GM12878 (cell line): ENCODE measurements at regions not wholly inside any gene's neighbourhood (a gene's known extent, or its start where the extent isn't known, plus 50 kb on each side); places are given as distances from the start of the nearest gene placed in this dataset.

ENCODE experiments used
- ATAC-seq: fragments of 200-7000 bp; cut with Tn5 transposase; 3 replicates; pipeline ENCODE4 v1.9.1; 2020; ENCODE audit warnings: mild to moderate bottlenecking, moderate library complexity
- BruUV-seq: library from RNA; stranded (reverse); fragments of 400-500 nt; replicated peaks from 2 replicates; lab custom pipeline; 2021; lab: Mats Ljungman, UMichigan
- CTCF ChIA-PET: fragments of 300-600 bp; sonication (Branson Sonifier 250); formaldehyde crosslinking; extraction: SDS; loops from one replicate; lab custom pipeline; 2021; ENCODE audit warnings: inconsistent platforms; lab: Yijun Ruan, JAX
- POLR2A ChIA-PET: fragments of 350-600 bp; formaldehyde crosslinking; extraction: SDS; loops from one replicate; lab custom pipeline; 2021; ENCODE audit warnings: inconsistent platforms; lab: Charles Lee
- RAD21 ChIA-PET: fragments of 300-600 bp; sonication (Branson Sonifier 250); formaldehyde crosslinking; loops from one replicate; lab custom pipeline; 2023; ENCODE audit warnings: antibody characterized with exemption; ENCODE audit not compliant: unreplicated experiment; lab: Charles Lee
- SMC1A ChIA-PET: fragments of 300-600 bp; sonication (Branson Sonifier 250); formaldehyde crosslinking; loops from one replicate; lab custom pipeline; 2023; ENCODE audit not compliant: unreplicated experiment, uncharacterized antibody; lab: Charles Lee
- DNase-seq: peaks from one replicate; pipeline ENCODE4 v3.0.0-alpha.2; 2011; ENCODE audit warnings: low read depth, low spot score
- FAIRE-seq: peaks from 3 replicates; lab custom pipeline; 2011; peaks lifted over from hg19 to GRCh38; lab: Jason Lieb, UNC
- H2AFZ ChIP-seq: 2 replicates; pipeline ENCODE4 v1.6.0; 2011; ENCODE audit warnings: low read depth, low read length, control low read depth; ENCODE audit not compliant: control insufficient read depth
- H3K27ac ChIP-seq: 2 replicates; pipeline ENCODE4 v1.5.1; 2011; ENCODE audit warnings: control low read depth; ENCODE audit not compliant: control insufficient read depth, insufficient read depth
- H3K27me3 ChIP-seq, 2 experiments: replicated peaks in 1 of 2; 2 replicates each; pipeline versions ENCODE4 v1.6.0 to v1.6.1; 2011; ENCODE audit warnings: low read length in 1 of 2; ENCODE audit not compliant: control insufficient read depth in 2 of 2, insufficient read depth in 2 of 2
- H3K36me3 ChIP-seq, 2 experiments: 2 replicates each; pipeline ENCODE4 v1.5.1; 2011; ENCODE audit warnings: low read length in 1 of 2; ENCODE audit not compliant: control insufficient read depth in 2 of 2, insufficient read depth in 2 of 2
- H3K4me1 ChIP-seq: 2 replicates; pipeline ENCODE4 v1.6.1; 2011; ENCODE audit warnings: mild to moderate bottlenecking, low read length, moderate library complexity, mixed read lengths; ENCODE audit not compliant: control insufficient read depth, insufficient read depth
- H3K4me2 ChIP-seq: 2 replicates; pipeline ENCODE4 v1.6.0; 2011; ENCODE audit warnings: control low read depth; ENCODE audit not compliant: control insufficient read depth, insufficient read depth
- H3K4me3 ChIP-seq: fragments of 200-600 bp; sonication (generic); 2 replicates; pipeline ENCODE4 v1.5.1; 2016
- H3K79me2 ChIP-seq: 2 replicates; pipeline ENCODE4 v1.6.0; 2011; ENCODE audit warnings: low read length; ENCODE audit not compliant: control insufficient read depth, insufficient read depth
- H3K9ac ChIP-seq: 2 replicates; pipeline ENCODE4 v1.8.0; 2011; ENCODE audit warnings: low read length, control low read depth, mixed read lengths; ENCODE audit not compliant: control insufficient read depth, insufficient read depth
- H3K9me3 ChIP-seq: replicated peaks from 3 replicates; pipeline ENCODE4 v1.5.1; 2011; ENCODE audit warnings: mild to moderate bottlenecking, low read length; ENCODE audit not compliant: control insufficient read depth, insufficient read depth
- H4K20me1 ChIP-seq: 2 replicates; pipeline ENCODE4 v1.6.0; 2011; ENCODE audit not compliant: control insufficient read depth, insufficient read depth
- ATF7 ChIP-seq: fragments of 450-650 bp; IDR thresholded peaks from 2 replicates; pipeline ENCODE4 v1.6.1; 2016; ENCODE audit warnings: low read depth, mild to moderate bottlenecking
- CREB1 ChIP-seq: IDR thresholded peaks from 2 replicates; pipeline ENCODE4 v1.6.1; 2012; ENCODE audit warnings: low read depth, mild to moderate bottlenecking, inconsistent platforms
- CREM ChIP-seq: IDR thresholded peaks from 2 replicates; pipeline ENCODE4 v1.6.1; 2014; ENCODE audit warnings: antibody characterized with exemption, low read depth
- IRF4 ChIP-seq: IDR thresholded peaks from 2 replicates; pipeline ENCODE4 v1.6.1; 2011; ENCODE audit warnings: low read depth, low read length
- JUNB ChIP-seq: IDR thresholded peaks from 2 replicates; pipeline ENCODE4 v1.6.1; 2016; ENCODE audit warnings: antibody characterized with exemption, mild to moderate bottlenecking
- NBN ChIP-seq: fragments of 450-650 bp; IDR thresholded peaks from 2 replicates; pipeline ENCODE4 v1.6.1; 2016
- POLR2A ChIP-seq: IDR thresholded peaks from 2 replicates; pipeline ENCODE4 v1.6.1; 2011; ENCODE audit warnings: low read depth, mild to moderate bottlenecking, low read length
- RAD51 ChIP-seq: fragments of 450-650 bp; IDR thresholded peaks from 2 replicates; pipeline ENCODE4 v1.6.1; 2016; ENCODE audit warnings: moderate library complexity, mild to moderate bottlenecking, inconsistent platforms
- SREBF2 ChIP-seq: IDR thresholded peaks from 2 replicates; pipeline ENCODE4 v1.6.1; 2012; ENCODE audit warnings: mild to moderate bottlenecking, low read length
- ZBED1 ChIP-seq: IDR thresholded peaks from 2 replicates; pipeline ENCODE4 v1.6.1; 2016; ENCODE audit warnings: borderline replicate concordance
- WGBS: methylation state at CpG from one replicate; pipeline ENCODE4 v1.1.6; 2016; ENCODE audit warnings: low lambda C conversion rate; ENCODE audit not compliant: insufficient replicate concordance, insufficient coverage; ENCODE audit errors: missing lambda C conversion rate; 5-methylcytosine and 5-hydroxymethylcytosine counted together
- in situ Hi-C: fragments of 300-500 bp; cut with MboI; formaldehyde crosslinking; loops from 9 replicates; pipeline ENCODE4 v1.14.3; 2018; ENCODE audit warnings: mixed read lengths
- intact Hi-C: fragments of 100-400 bp; cut with micrococcal nuclease; formaldehyde crosslinking; loops from one replicate; pipeline ENCODE4 v1.14.2; 2022; ENCODE audit not compliant: unreplicated experiment
- TF ChIP-seq, protein P1 (sequence below): fragments of 450-650 bp; IDR thresholded peaks from 2 replicates; pipeline ENCODE4 v1.6.1; 2016; ENCODE audit warnings: mild to moderate bottlenecking
- TF ChIP-seq, protein P2 (sequence below): IDR thresholded peaks from 2 replicates; pipeline ENCODE4 v1.6.1; 2011; ENCODE audit warnings: borderline replicate concordance, low read depth, mild to moderate bottlenecking, moderate library complexity, mixed read lengths, low read length; ENCODE audit not compliant: insufficient read depth; ENCODE audit errors: extremely low read length
- TF ChIP-seq, protein P3 (sequence below): IDR thresholded peaks from 2 replicates; pipeline ENCODE4 v1.6.1; 2012; ENCODE audit warnings: low read length, inconsistent platforms
- TF ChIP-seq, protein P4 (sequence below): IDR thresholded peaks from 2 replicates; pipeline ENCODE4 v1.6.1; 2011; ENCODE audit warnings: low read depth, low read length, improper control_type of control experiment, borderline replicate concordance

DNA sequence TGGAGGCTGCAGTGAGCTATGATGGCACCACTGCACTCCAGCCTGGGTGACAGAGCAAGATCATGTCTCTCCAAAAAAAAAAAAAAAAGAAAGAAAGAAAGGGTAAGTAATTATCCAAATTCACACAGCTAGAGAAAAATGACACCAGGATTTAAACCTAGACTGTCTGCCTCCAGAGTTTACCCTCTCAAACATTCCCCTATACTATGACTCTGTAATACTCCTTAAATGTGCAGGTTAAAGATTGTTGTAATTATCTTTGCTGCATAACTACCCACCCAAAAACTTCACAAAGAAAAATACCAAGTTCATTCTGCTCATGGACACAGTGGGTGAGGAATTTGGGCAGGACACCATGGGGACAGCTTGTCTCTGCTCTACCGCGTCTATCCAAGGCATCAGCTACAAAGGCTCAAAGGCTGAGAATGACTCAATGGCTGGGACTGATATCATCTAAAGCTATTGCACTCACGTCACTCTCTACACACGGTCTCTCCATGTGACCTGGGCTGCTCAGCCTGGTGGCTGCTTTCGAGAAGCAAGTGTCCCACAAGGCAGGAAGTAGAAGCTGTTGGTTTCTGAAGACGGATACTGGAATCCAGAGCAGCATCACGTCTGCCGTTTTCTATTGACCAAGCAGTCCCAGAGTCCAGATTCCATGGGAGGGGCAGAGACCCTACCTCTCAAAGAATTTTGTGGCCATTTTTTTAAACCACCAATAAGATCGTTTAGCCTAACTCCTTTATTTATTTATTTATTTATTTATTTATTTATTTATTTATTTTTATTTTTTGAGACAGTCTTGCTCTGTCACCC, 185.7 kb upstream of the AUTS2 start:
- ChIA-PET RAD21 (interaction anchor here (0.6 kb wide), 1 partner anchor 464 kb away, joined by 3 read pairs; no protein-coding TSS in a partner anchor), CTCF (no interaction called here), POLR2A (interaction anchor here (0.6 kb wide), 1 partner anchor 1340 kb away, joined by 4 read pairs; no protein-coding TSS in a partner anchor), SMC1A (no interaction called here)
- Histone ChIP-seq H4K20me1 (no peaks in the 10 kb centered on the region), H2AFZ (no peak overlapping the region; the same call in 1 of the 2 replicates), H3K4me2 (no peak overlapping the region), H3K79me2 (no peaks in the 10 kb centered on the region), H3K9me3 (peaks cover 5% of the 10 kb centered on the region; the same call in 2 of the 3 replicates), H3K4me1 (no peaks in the 10 kb centered on the region), H3K36me3 (no peaks in the 10 kb centered on the region), H3K4me3 (no peak overlapping the region), H3K27ac (no peak overlapping the region), H3K27me3 (no peaks in the 10 kb centered on the region), H3K9ac (no peak overlapping the region)
- in situ Hi-C loops (no loop called here), intact Hi-C loops (no loop called here)
- FAIRE-seq: peak; percentile 61
- BruUV-seq: no TSS peak
- peak; percentile 99 for ATAC-seq
- DNase-seq: no peak
- 21% methylated on average over 9 of the region's 9 CpGs for WGBS
- TF ChIP-seq, protein P1, sequence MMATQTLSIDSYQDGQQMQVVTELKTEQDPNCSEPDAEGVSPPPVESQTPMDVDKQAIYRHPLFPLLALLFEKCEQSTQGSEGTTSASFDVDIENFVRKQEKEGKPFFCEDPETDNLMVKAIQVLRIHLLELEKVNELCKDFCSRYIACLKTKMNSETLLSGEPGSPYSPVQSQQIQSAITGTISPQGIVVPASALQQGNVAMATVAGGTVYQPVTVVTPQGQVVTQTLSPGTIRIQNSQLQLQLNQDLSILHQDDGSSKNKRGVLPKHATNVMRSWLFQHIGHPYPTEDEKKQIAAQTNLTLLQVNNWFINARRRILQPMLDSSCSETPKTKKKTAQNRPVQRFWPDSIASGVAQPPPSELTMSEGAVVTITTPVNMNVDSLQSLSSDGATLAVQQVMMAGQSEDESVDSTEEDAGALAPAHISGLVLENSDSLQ: 0 out of 2 replicates have a peak, but pooled peaks have one; percentile 33
- TF ChIP-seq POLR2A: no peak
- TF ChIP-seq SREBF2: no peak
- peak; percentile 15; the same call in 1 of the 2 replicates for TF ChIP-seq IRF4
- peak; percentile 46; the same call in 1 of the 2 replicates for TF ChIP-seq RAD51
- peak; percentile 63 for TF ChIP-seq ATF7
- peak; percentile 45 for TF ChIP-seq JUNB
- TF ChIP-seq CREM: peak; percentile 49
- TF ChIP-seq ZBED1: no peak
- TF ChIP-seq, protein P2, sequence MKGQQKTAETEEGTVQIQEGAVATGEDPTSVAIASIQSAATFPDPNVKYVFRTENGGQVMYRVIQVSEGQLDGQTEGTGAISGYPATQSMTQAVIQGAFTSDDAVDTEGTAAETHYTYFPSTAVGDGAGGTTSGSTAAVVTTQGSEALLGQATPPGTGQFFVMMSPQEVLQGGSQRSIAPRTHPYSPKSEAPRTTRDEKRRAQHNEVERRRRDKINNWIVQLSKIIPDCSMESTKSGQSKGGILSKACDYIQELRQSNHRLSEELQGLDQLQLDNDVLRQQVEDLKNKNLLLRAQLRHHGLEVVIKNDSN: peak; percentile 15
- no peak for TF ChIP-seq NBN
- TF ChIP-seq, protein P3, sequence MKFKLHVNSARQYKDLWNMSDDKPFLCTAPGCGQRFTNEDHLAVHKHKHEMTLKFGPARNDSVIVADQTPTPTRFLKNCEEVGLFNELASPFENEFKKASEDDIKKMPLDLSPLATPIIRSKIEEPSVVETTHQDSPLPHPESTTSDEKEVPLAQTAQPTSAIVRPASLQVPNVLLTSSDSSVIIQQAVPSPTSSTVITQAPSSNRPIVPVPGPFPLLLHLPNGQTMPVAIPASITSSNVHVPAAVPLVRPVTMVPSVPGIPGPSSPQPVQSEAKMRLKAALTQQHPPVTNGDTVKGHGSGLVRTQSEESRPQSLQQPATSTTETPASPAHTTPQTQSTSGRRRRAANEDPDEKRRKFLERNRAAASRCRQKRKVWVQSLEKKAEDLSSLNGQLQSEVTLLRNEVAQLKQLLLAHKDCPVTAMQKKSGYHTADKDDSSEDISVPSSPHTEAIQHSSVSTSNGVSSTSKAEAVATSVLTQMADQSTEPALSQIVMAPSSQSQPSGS: peak; percentile 25; the same call in 1 of the 2 replicates
- TF ChIP-seq, protein P4, sequence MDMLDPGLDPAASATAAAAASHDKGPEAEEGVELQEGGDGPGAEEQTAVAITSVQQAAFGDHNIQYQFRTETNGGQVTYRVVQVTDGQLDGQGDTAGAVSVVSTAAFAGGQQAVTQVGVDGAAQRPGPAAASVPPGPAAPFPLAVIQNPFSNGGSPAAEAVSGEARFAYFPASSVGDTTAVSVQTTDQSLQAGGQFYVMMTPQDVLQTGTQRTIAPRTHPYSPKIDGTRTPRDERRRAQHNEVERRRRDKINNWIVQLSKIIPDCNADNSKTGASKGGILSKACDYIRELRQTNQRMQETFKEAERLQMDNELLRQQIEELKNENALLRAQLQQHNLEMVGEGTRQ: peak; percentile 30; the same call in 1 of the 2 replicates
- peak; percentile 72 for TF ChIP-seq CREB1
